ENCODE measurements at regions not wholly inside any gene's neighbourhood (a gene's known extent, or its start where the extent isn't known, plus 50 kb on each side); places are given as distances from the start of the nearest gene placed in this dataset.

GRCh38 chr3:174438501-174439145 lies 420.5 kb upstream of the NAALADL2 start:
- Histone ChIP-seq H3K4ac (ENCODE audit: low read depth in 1 of 2, low read length in 2 of 2) (no peak overlapping the region), H2BK5ac (ENCODE audit: low read depth, low read length, poor library complexity, severe bottlenecking) (no peak overlapping the region), H3K4me3 (ENCODE audit: insufficient read depth in 1 of 2, low read depth in 1 of 2, low read length in 2 of 2) (peak overlapping the region in 1 of 2 experiments; percentile 89), H3K9ac (ENCODE audit: low read length) (peak overlapping the region; percentile 97), H3K36me3 (ENCODE audit: control insufficient read depth in 1 of 2, insufficient read depth in 2 of 2, low read depth in 1 of 2, low read length in 2 of 2) (no peaks in the 10 kb centered on the region), H3K18ac (ENCODE audit: low read depth in 1 of 2, low read length in 2 of 2) (no peak overlapping the region), H2AFZ (ENCODE audit: low read depth, low read length) (no peak overlapping the region), H4K91ac (ENCODE audit: low read length) (no peak overlapping the region), H2BK120ac (ENCODE audit: low read depth, low read length) (no peak overlapping the region), H3K27ac (ENCODE audit: low read length, poor library complexity, severe bottlenecking) (peak overlapping the region; percentile 97), H3K9me3 (ENCODE audit: control insufficient read depth, low read length) (no peaks in the 10 kb centered on the region), H3K4me2 (ENCODE audit: low read length, poor library complexity, severe bottlenecking) (no peak overlapping the region), H2AK5ac (ENCODE audit: low read length, severe bottlenecking) (no peak overlapping the region), H3K14ac (ENCODE audit: low read length in 2 of 2) (no peak overlapping the region), H3K23ac (ENCODE audit: low read length in 2 of 2) (no peak overlapping the region), H3K4me1 (ENCODE audit: control insufficient read depth, insufficient read depth, low read depth, low read length) (no peaks in the 10 kb centered on the region), H3K79me1 (replicated peaks; ENCODE audit: low read length, poor library complexity, severe bottlenecking) (peaks cover 2% of the 10 kb centered on the region), H2BK12ac (ENCODE audit: low read length in 2 of 2) (no peak overlapping the region), H2BK15ac (ENCODE audit: low read depth, poor library complexity, severe bottlenecking) (no peak overlapping the region), H4K8ac (ENCODE audit: low read length) (no peak overlapping the region), H3K27me3 (ENCODE audit: control insufficient read depth in 1 of 2, insufficient read depth in 1 of 2, low read length in 2 of 2) (no peaks in the 10 kb centered on the region)
- peak; percentile 22 for DNase-seq
- WGBS: 91% methylated on average over 4 of the region's 5 CpGs

GRCh38 chr3:174439331-174440252 lies 419.5 kb upstream of the NAALADL2 start:
- Histone ChIP-seq H3K18ac (ENCODE audit: low read depth in 1 of 2, low read length in 2 of 2) (peak overlapping the region; percentile 84 to 95), H3K36me3 (ENCODE audit: control insufficient read depth in 1 of 2, insufficient read depth in 2 of 2, low read depth in 1 of 2, low read length in 2 of 2) (no peaks in the 10 kb centered on the region), H3K23ac (ENCODE audit: low read length in 2 of 2) (no peak overlapping the region), H4K8ac (ENCODE audit: low read length) (peak overlapping the region; percentile 79), H3K79me1 (replicated peaks; ENCODE audit: low read length, poor library complexity, severe bottlenecking) (peaks cover 2% of the 10 kb centered on the region), H3K9ac (ENCODE audit: low read length) (peak overlapping the region; percentile 97), H3K4me2 (ENCODE audit: low read length, poor library complexity, severe bottlenecking) (peak overlapping the region; percentile 92), H2BK15ac (ENCODE audit: low read depth, poor library complexity, severe bottlenecking) (no peak overlapping the region), H2AK5ac (ENCODE audit: low read length, severe bottlenecking) (peak overlapping the region; percentile 48), H3K14ac (ENCODE audit: low read length in 2 of 2) (peak overlapping the region in 1 of 2 experiments; percentile 32), H3K4ac (ENCODE audit: low read depth in 1 of 2, low read length in 2 of 2) (peak overlapping the region; percentile 58 to 96), H2BK5ac (ENCODE audit: low read depth, low read length, poor library complexity, severe bottlenecking) (peak overlapping the region; percentile 71), H2BK120ac (ENCODE audit: low read depth, low read length) (peak overlapping the region; percentile 94), H4K91ac (ENCODE audit: low read length) (no peak overlapping the region), H2BK12ac (ENCODE audit: low read length in 2 of 2) (no peak overlapping the region), H3K4me3 (ENCODE audit: insufficient read depth in 1 of 2, low read depth in 1 of 2, low read length in 2 of 2) (peak overlapping the region in 1 of 2 experiments; percentile 89), H3K9me3 (ENCODE audit: control insufficient read depth, low read length) (no peaks in the 10 kb centered on the region), H2AFZ (ENCODE audit: low read depth, low read length) (no peak overlapping the region), H3K27me3 (ENCODE audit: control insufficient read depth in 1 of 2, insufficient read depth in 1 of 2, low read length in 2 of 2) (no peaks in the 10 kb centered on the region), H3K27ac (ENCODE audit: low read length, poor library complexity, severe bottlenecking) (peak overlapping the region; percentile 97), H3K4me1 (ENCODE audit: control insufficient read depth, insufficient read depth, low read depth, low read length) (no peaks in the 10 kb centered on the region)
- peak; percentile 96 for DNase-seq
- 1% methylated on average over 9 of the region's 12 CpGs for WGBS

- Histone ChIP-seq H3K27me3 (ENCODE audit: control insufficient read depth in 1 of 2, insufficient read depth in 1 of 2, low read length in 2 of 2) (no peaks in the 10 kb centered on the region), H3K4me1 (ENCODE audit: control insufficient read depth, insufficient read depth, low read depth, low read length) (no peaks in the 10 kb centered on the region), H3K4me3 (ENCODE audit: insufficient read depth in 1 of 2, low read depth in 1 of 2, low read length in 2 of 2) (peak overlapping the region in 1 of 2 experiments; percentile 89), H3K9ac (ENCODE audit: low read length) (peak overlapping the region; percentile 97), H3K9me3 (ENCODE audit: control insufficient read depth, low read length) (no peaks in the 10 kb centered on the region), H3K4ac (ENCODE audit: low read depth in 1 of 2, low read length in 2 of 2) (peak overlapping the region; percentile 58 to 96), H3K4me2 (ENCODE audit: low read length, poor library complexity, severe bottlenecking) (peak overlapping the region; percentile 92), H3K23ac (ENCODE audit: low read length in 2 of 2) (no peak overlapping the region), H4K8ac (ENCODE audit: low read length) (peak overlapping the region; percentile 79), H3K14ac (ENCODE audit: low read length in 2 of 2) (peak overlapping the region in 1 of 2 experiments; percentile 32), H2BK120ac (ENCODE audit: low read depth, low read length) (peak overlapping the region; percentile 94), H2BK15ac (ENCODE audit: low read depth, poor library complexity, severe bottlenecking) (no peak overlapping the region), H2AFZ (ENCODE audit: low read depth, low read length) (no peak overlapping the region), H2AK5ac (ENCODE audit: low read length, severe bottlenecking) (peak overlapping the region; percentile 48), H3K36me3 (ENCODE audit: control insufficient read depth in 1 of 2, insufficient read depth in 2 of 2, low read depth in 1 of 2, low read length in 2 of 2) (no peaks in the 10 kb centered on the region), H2BK12ac (ENCODE audit: low read length in 2 of 2) (no peak overlapping the region), H2BK5ac (ENCODE audit: low read depth, low read length, poor library complexity, severe bottlenecking) (peak overlapping the region; percentile 71), H3K79me1 (replicated peaks; ENCODE audit: low read length, poor library complexity, severe bottlenecking) (peaks cover 2% of the 10 kb centered on the region), H3K18ac (ENCODE audit: low read depth in 1 of 2, low read length in 2 of 2) (peak overlapping the region; percentile 84 to 95), H3K27ac (ENCODE audit: low read length, poor library complexity, severe bottlenecking) (peak overlapping the region; percentile 97), H4K91ac (ENCODE audit: low read length) (no peak overlapping the region)
- 2% methylated on average over 6 of the region's 8 CpGs for WGBS
- no peak for DNase-seq
Observed at GRCh38 chr3:174440253-174440701, 418.9 kb upstream of the NAALADL2 start.

All from mesenchymal stem cell (in vitro differentiated cells and primary cell).